IPS-15b (cell line): ENCODE measurements at regions not wholly inside any gene's neighbourhood (a gene's known extent, or its start where the extent isn't known, plus 50 kb on each side); places are given as distances from the start of the nearest gene placed in this dataset.

ENCODE experiments used
- H3K27me3 ChIP-seq: one replicate; pipeline ENCODE4 v1.6.1; 2013; ENCODE audit warnings: low read length; ENCODE audit not compliant: control insufficient read depth, insufficient read depth
- H3K36me3 ChIP-seq: one replicate; pipeline ENCODE4 v1.6.1; 2013; ENCODE audit warnings: low read length; ENCODE audit not compliant: control insufficient read depth, insufficient read depth
- H3K4me1 ChIP-seq: one replicate; pipeline ENCODE4 v1.6.1; 2013; ENCODE audit warnings: mild to moderate bottlenecking, low read length; ENCODE audit not compliant: control insufficient read depth, insufficient read depth
- H3K4me3 ChIP-seq: one replicate; pipeline ENCODE4 v1.5.1; 2013; ENCODE audit warnings: low read depth, low read length
- H3K9ac ChIP-seq: one replicate; pipeline ENCODE4 v1.6.1; 2013; ENCODE audit warnings: low read depth, mild to moderate bottlenecking, low read length
- H3K9me3 ChIP-seq: one replicate; pipeline ENCODE4 v1.6.1; 2013; ENCODE audit warnings: mild to moderate bottlenecking, low read length; ENCODE audit not compliant: control insufficient read depth, insufficient read depth

DNA sequence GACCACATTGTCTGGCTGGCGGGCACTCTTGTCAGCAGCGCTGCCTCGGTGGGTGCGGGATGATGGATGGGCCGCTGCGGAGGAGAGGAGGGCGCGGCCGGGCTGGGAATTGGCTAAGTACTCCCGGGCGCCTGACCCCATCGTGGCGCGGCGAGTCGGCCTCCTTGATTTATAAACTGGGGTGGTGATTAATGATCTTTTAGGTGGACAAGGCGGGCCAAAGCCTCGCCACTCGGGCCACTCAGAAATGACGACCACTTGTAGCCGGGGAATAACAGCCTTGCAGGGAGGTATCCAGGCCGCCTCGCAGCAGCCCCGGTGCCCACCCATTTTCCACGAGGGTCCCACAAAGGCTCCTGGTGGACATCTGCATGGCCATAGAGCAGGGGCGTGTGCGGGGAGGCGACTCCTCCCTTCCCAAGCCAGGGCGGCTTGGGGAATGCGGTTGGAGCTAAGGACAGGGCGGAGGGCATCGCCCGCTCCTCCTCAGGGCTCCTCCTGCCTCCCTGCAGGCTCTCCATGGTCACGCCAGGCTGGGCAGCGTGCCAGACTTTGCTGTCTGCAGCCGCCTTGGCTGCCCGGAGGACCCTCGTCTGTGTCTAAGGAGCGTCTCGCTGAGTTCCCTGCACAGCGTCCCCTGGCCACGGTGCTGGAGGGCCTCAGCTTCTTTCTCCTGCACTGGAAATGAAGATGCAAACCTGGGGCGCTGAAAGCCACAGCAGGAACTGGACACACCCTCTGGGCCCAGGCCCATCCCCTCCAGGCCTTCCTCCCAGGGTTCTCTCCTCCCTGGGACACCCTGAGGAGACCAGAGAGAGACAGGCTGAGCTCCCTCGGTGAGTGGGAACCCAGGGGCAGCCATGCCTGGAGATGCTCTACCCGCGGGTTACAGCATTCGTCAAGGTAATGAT is 287.4 kb upstream of the IRX4 start:
- Histone ChIP-seq H3K9ac (no peak overlapping the region), H3K36me3 (no peaks in the 10 kb centered on the region), H3K4me3 (no peak overlapping the region), H3K27me3 (no peaks in the 10 kb centered on the region), H3K4me1 (no peaks in the 10 kb centered on the region), H3K9me3 (no peaks in the 10 kb centered on the region)

GRCh38 chr5:2169430-2169808 is 286.7 kb upstream of the IRX4 start:
- no peaks in the 10 kb centered on the region for H3K9me3 ChIP-seq
- no peaks in the 10 kb centered on the region for H3K27me3 ChIP-seq
- no peaks in the 10 kb centered on the region for H3K36me3 ChIP-seq

GRCh38 chr5:2168601-2169429 is 286.1 kb upstream of the IRX4 start:
- H3K4me3 ChIP-seq: no peak overlapping the region
- H3K36me3 ChIP-seq: no peaks in the 10 kb centered on the region
- H3K4me1 ChIP-seq: peaks cover 4% of the 10 kb centered on the region
- H3K9ac ChIP-seq: no peak overlapping the region
- H3K9me3 ChIP-seq: no peaks in the 10 kb centered on the region
- H3K27me3 ChIP-seq: no peaks in the 10 kb centered on the region

More at GRCh38 chr5:2169430-2169808, 286.7 kb upstream of the IRX4 start:
- Histone ChIP-seq H3K9ac (no peak overlapping the region), H3K4me1 (peaks cover 2% of the 10 kb centered on the region), H3K4me3 (no peak overlapping the region)

DNA sequence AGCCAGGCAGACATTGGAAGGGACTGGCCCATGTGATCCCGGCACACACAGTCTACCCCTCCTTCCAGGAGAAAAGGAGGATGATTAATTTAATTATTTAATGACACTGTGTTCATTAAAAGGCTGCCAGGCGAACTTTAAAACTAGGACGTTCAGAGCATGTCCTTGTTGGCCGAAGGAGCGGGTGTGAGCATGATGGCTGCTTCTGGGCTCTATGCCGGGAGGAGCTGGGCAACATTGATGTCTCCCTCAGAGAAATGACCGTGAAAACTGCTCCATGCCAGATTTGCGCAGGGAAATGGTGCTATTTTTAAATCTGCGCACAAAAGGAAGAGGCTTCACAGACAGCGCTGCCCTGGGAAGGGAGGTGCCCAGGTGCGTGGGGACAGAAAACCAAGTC is 284.9 kb upstream of the IRX4 start:
- Histone ChIP-seq H3K27me3 (no peaks in the 10 kb centered on the region), H3K9ac (no peak overlapping the region), H3K36me3 (no peaks in the 10 kb centered on the region), H3K9me3 (no peaks in the 10 kb centered on the region), H3K4me1 (peaks cover 4% of the 10 kb centered on the region), H3K4me3 (no peak overlapping the region)

DNA sequence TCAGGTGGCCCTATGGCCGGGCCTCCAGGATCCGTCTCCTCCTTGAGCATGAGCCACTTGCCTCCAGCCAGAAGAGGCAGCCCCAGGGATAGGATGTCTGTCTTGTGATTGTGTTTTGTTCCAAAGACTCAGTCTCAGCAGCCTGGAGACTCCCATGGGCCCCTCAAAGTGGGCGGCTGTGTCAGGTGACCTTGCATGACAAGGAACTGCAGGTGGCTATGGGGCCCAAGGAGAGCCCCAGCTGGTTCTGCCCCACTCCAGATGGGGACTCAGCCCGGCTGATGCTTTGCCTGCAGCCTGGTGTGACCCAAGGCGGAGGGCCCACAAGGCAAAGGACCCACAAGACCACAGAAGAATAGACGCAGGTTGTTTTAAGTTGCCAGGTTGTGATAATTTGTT is 284.3 kb upstream of the IRX4 start:
- Histone ChIP-seq H3K4me3 (no peak overlapping the region), H3K27me3 (no peaks in the 10 kb centered on the region), H3K9ac (no peak overlapping the region), H3K9me3 (no peaks in the 10 kb centered on the region), H3K4me1 (peaks cover 4% of the 10 kb centered on the region), H3K36me3 (no peaks in the 10 kb centered on the region)

DNA sequence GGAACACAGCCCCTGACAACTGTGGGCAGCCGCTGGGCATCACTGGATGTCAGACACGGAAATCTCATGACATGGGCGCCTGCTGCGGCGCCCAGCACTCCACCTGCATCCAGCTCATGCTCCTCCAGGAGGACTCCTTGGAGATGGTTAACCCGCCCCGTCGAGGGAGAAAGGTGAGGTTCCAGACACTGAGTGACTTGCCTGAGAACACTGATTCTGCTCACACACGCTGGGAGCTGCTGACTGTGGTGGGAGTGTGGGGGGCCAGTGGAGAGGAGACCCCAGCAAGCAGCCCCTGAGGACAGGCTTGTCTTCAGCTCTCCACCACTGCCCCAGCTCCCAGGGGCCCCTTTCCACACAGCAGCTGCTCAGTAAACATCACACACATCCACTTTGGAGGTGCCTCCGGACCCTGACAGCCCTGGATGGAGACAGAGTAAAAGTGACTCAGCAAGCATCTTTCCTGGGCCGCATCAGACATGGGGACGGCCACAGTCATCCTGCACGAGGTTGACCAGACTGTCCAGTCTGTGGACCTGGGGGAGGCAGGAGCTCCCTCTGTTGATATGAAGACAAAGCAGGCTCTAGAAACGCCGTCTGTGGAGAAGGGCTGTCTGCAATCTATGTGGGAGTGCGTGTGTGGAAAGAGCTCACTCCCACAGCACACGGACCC is 283.7 kb upstream of the IRX4 start:
- Histone ChIP-seq H3K9me3 (no peaks in the 10 kb centered on the region), H3K4me3 (no peak overlapping the region)

GRCh38 chr5:2165615-2166305 is 283.0 kb upstream of the IRX4 start:
- Histone ChIP-seq H3K9ac (no peak overlapping the region), H3K27me3 (no peaks in the 10 kb centered on the region), H3K4me3 (no peak overlapping the region), H3K4me1 (peaks cover 4% of the 10 kb centered on the region), H3K9me3 (no peaks in the 10 kb centered on the region), H3K36me3 (no peaks in the 10 kb centered on the region)

More for the DNA sequence above, 283.7 kb upstream of the IRX4 start:
- Histone ChIP-seq H3K9ac (no peak overlapping the region), H3K36me3 (no peaks in the 10 kb centered on the region), H3K27me3 (no peaks in the 10 kb centered on the region), H3K4me1 (peaks cover 4% of the 10 kb centered on the region)

- H3K27me3 ChIP-seq: no peaks in the 10 kb centered on the region
- H3K4me1 ChIP-seq: peaks cover 4% of the 10 kb centered on the region
- no peak overlapping the region for H3K4me3 ChIP-seq
- no peaks in the 10 kb centered on the region for H3K36me3 ChIP-seq
- H3K9me3 ChIP-seq: no peaks in the 10 kb centered on the region
- H3K9ac ChIP-seq: no peak overlapping the region
Observed at GRCh38 chr5:2165203-2165602, 282.5 kb upstream of the IRX4 start.

DNA sequence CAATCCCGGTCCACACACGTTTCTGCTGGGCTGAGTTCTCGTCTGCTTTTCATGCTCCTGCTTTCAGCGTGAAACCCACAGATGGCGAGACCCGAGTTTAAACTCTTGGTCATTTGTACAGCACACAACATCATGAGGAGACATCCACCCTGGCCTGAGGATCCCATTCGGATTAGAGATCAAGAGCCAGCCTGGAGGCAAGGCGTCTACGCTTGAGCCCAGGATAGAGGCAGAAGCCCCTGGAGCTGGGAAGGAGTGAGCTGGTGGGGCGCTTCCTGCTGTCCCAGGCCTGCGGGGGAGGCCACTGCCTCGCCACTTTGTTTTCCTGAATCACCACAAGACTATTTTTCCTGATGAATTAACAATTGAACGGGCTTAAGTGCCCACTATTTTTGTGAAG is 281.9 kb upstream of the IRX4 start:
- Histone ChIP-seq H3K9me3 (no peaks in the 10 kb centered on the region), H3K4me1 (peaks cover 4% of the 10 kb centered on the region), H3K9ac (no peak overlapping the region), H3K36me3 (no peaks in the 10 kb centered on the region), H3K27me3 (no peaks in the 10 kb centered on the region), H3K4me3 (no peak overlapping the region)

DNA sequence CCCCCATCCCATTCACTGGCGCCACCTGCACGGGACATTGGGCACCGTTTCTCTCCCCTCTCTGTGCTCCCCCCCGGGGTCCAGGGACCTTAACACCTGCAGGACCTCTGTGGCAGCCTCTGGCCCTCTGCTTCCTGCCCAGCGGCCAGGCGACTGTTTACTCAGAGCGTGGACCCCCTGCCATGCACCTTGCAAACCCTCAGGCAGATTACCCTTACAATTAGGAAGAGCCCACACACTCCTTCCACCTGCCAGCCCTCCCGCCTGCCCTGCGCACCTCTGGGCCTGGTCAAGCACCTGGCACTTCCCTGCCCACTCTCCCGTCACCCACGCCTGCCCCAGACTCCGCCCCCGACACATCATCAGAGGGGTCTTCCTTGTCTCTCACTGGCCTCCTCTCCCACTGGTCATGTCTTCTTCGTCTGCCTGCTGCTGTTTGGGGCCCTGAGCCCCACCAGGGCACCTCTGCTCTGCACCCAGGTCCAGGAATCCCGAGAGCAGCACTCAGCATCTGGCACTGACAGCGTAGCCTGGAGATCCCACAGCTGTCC is 281.3 kb upstream of the IRX4 start:
- Histone ChIP-seq H3K9me3 (no peaks in the 10 kb centered on the region), H3K4me1 (peaks cover 4% of the 10 kb centered on the region), H3K9ac (no peak overlapping the region), H3K4me3 (no peak overlapping the region), H3K36me3 (no peaks in the 10 kb centered on the region), H3K27me3 (no peaks in the 10 kb centered on the region)
